ENCODE measurements at regions not wholly inside any gene's neighbourhood (a gene's known extent, or its start where the extent isn't known, plus 50 kb on each side); places are given as distances from the start of the nearest gene placed in this dataset.

DNA sequence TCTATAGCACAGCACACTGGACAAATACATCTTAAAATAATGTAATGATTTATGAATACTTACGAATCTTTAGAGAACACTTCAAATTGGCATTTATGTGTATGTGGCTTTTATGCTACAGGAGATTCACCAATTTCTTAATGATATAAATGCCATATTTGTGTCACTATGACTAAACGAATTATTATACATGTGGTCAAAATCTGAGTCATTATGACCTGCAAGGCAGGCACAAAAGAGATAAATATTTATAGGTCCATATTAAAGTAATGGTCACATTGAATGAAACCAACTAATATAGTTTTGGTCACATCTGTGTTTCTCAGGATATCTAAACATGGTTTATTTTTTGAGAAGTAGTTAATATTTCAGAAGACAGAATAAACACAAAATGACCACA lies 232.3 kb upstream of the SEMA6D start:
- no peak overlapping the region for H3K27ac ChIP-seq
- H3K36me3 ChIP-seq, result no peaks in the 10 kb centered on the region
- H3K4me1 ChIP-seq (ENCODE audit: control insufficient read depth in 1 of 2, insufficient read depth in 1 of 2, low read depth in 1 of 2, low read length in 1 of 2), result peaks cover 9 to 11% of the 10 kb centered on the region in 2 experiments
- no peak overlapping the region for H3K4me3 ChIP-seq (ENCODE audit: low read depth in 1 of 2, low read length in 1 of 2)
- H3K27me3 ChIP-seq, result no peaks in the 10 kb centered on the region
- no peak for TF ChIP-seq CTCF (IDR thresholded peaks at IDR 0.05)
- H3K9me3 ChIP-seq, result no peaks in the 10 kb centered on the region

- TF ChIP-seq CTCF (IDR thresholded peaks at IDR 0.05), result no peak
- no peak overlapping the region for H3K4me3 ChIP-seq (ENCODE audit: low read depth in 1 of 2, low read length in 1 of 2)
These were observed 231.9 kb upstream of the SEMA6D start for GRCh38 chr15:47485419-47485818.

GRCh38 chr15:47486040-47486439 lies 231.3 kb upstream of the SEMA6D start:
- TF ChIP-seq CTCF (IDR thresholded peaks at IDR 0.05), result no peak
- Histone ChIP-seq H3K27me3 (no peaks in the 10 kb centered on the region), H3K4me1 (ENCODE audit: control insufficient read depth in 1 of 2, insufficient read depth in 1 of 2, low read depth in 1 of 2, low read length in 1 of 2) (peaks cover 9 to 11% of the 10 kb centered on the region in 2 experiments), H3K9me3 (no peaks in the 10 kb centered on the region), H3K36me3 (no peaks in the 10 kb centered on the region), H3K27ac (no peak overlapping the region), H3K4me3 (ENCODE audit: low read depth in 1 of 2, low read length in 1 of 2) (no peak overlapping the region)

More at GRCh38 chr15:47485419-47485818, 231.9 kb upstream of the SEMA6D start:
- Histone ChIP-seq H3K4me1 (ENCODE audit: control insufficient read depth in 1 of 2, insufficient read depth in 1 of 2, low read depth in 1 of 2, low read length in 1 of 2) (peaks cover 9 to 11% of the 10 kb centered on the region in 2 experiments), H3K27me3 (no peaks in the 10 kb centered on the region), H3K9me3 (no peaks in the 10 kb centered on the region), H3K36me3 (no peaks in the 10 kb centered on the region), H3K27ac (no peak overlapping the region)

DNA sequence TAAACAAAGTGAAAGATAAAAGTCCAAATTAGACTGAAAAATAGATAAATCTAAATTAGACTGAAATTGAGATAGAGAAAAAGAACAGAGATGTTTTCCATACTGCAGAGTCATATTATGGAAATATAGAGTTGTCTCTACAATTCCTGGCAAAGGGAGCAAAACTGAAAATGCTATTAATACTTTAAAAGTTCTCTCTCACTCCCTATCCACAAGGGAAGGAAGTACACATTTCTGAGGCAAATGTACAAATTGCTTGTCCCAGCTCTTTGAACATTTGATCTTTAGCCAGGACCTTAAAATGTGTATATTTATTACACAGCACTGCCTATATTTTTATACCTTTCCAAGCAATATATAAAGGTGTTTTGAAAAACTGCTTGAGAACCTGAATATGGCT lies 225.1 kb upstream of the SEMA6D start:
- Histone ChIP-seq H3K36me3 (no peaks in the 10 kb centered on the region), H3K27ac (no peak overlapping the region), H3K27me3 (no peaks in the 10 kb centered on the region), H3K4me3 (ENCODE audit: low read depth in 1 of 2, low read length in 1 of 2) (no peak overlapping the region), H3K9me3 (no peaks in the 10 kb centered on the region), H3K4me1 (ENCODE audit: control insufficient read depth in 1 of 2, insufficient read depth in 1 of 2, low read depth in 1 of 2, low read length in 1 of 2) (peaks cover 2% of the 10 kb centered on the region in 2 experiments)
- no peak for TF ChIP-seq CTCF (IDR thresholded peaks at IDR 0.05)

GRCh38 chr15:47493357-47494247 lies 223.7 kb upstream of the SEMA6D start:
- H3K27me3 ChIP-seq, result no peaks in the 10 kb centered on the region
- H3K4me1 ChIP-seq (ENCODE audit: control insufficient read depth in 1 of 2, insufficient read depth in 1 of 2, low read depth in 1 of 2, low read length in 1 of 2), result no peaks in the 10 kb centered on the region
- H3K36me3 ChIP-seq, result no peaks in the 10 kb centered on the region
- no peak overlapping the region for H3K27ac ChIP-seq
- H3K9me3 ChIP-seq, result no peaks in the 10 kb centered on the region
- H3K4me3 ChIP-seq (ENCODE audit: low read depth in 1 of 2, low read length in 1 of 2), result no peak overlapping the region
- TF ChIP-seq CTCF (IDR thresholded peaks at IDR 0.05), result no peak

Measured in neutrophil (primary cell).